ENCODE measurements at regions not wholly inside any gene's neighbourhood (a gene's known extent, or its start where the extent isn't known, plus 50 kb on each side); places are given as distances from the start of the nearest gene placed in this dataset.

DNA sequence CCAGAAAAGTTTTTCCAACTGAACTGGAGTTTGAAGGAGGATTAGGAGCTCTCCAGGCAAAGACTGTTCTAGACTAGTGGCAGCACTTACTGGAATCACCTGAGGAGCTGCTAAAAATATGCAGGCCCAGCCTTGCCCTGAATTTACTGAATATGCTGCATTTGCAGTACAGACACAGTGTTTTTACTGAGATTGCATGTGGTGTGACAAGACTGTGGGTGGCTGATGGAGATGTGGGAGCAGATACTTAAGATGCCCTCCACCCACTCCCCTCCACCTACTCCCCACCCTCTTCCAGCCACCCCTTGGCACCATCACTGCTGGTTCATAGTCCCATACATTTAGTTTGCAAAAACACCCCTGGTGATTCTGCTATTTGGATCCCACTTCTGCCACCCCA is 64.1 kb upstream of the HRH2 start:
- H3K9me1 ChIP-seq (ENCODE audit: control insufficient read depth, extremely low read depth, insufficient read depth, low read length), result no peaks in the 10 kb centered on the region
- H3K79me2 ChIP-seq (ENCODE audit: control insufficient read depth, insufficient read depth, low read length), result no peaks in the 10 kb centered on the region
- DNase-seq (ENCODE audit: low read depth, low spot score) (no peak), FAIRE-seq (no peak)
- no peak overlapping the region for H3K4me2 ChIP-seq (ENCODE audit: control insufficient read depth, extremely low read depth, insufficient read depth, low read depth, low read length)
- no peaks in the 10 kb centered on the region for H3K27me3 ChIP-seq (ENCODE audit: control insufficient read depth, extremely low read depth, insufficient read depth, low read length)
- H3K4me3 ChIP-seq (ENCODE audit: control insufficient read depth in 2 of 3, extremely low read depth in 1 of 3, insufficient read depth in 2 of 3, low read depth in 1 of 3, low read length in 3 of 3), result no peak overlapping the region
- H2AFZ ChIP-seq (ENCODE audit: control insufficient read depth, low read length), result no peak overlapping the region
- H3K9me3 ChIP-seq (ENCODE audit: control insufficient read depth, low read depth, low read length), result no peaks in the 10 kb centered on the region
- H3K9ac ChIP-seq (ENCODE audit: control insufficient read depth, extremely low read depth, insufficient read depth, low read length), result no peak overlapping the region
- TF ChIP-seq EZH2 (IDR thresholded peaks at IDR 0.05; ENCODE audit: low read length), result no peak
- TF ChIP-seq, protein P1, sequence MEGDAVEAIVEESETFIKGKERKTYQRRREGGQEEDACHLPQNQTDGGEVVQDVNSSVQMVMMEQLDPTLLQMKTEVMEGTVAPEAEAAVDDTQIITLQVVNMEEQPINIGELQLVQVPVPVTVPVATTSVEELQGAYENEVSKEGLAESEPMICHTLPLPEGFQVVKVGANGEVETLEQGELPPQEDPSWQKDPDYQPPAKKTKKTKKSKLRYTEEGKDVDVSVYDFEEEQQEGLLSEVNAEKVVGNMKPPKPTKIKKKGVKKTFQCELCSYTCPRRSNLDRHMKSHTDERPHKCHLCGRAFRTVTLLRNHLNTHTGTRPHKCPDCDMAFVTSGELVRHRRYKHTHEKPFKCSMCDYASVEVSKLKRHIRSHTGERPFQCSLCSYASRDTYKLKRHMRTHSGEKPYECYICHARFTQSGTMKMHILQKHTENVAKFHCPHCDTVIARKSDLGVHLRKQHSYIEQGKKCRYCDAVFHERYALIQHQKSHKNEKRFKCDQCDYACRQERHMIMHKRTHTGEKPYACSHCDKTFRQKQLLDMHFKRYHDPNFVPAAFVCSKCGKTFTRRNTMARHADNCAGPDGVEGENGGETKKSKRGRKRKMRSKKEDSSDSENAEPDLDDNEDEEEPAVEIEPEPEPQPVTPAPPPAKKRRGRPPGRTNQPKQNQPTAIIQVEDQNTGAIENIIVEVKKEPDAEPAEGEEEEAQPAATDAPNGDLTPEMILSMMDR (optimal IDR thresholded peaks at IDR 0.05 in 1 of 3, IDR thresholded peaks at IDR 0.05 in 1 of 3, conservative IDR thresholded peaks at IDR 0.05 in 1 of 3; ENCODE audit: extremely low read depth in 1 of 3, insufficient read depth in 2 of 3, low read length in 3 of 3), result no peak
- no peaks in the 10 kb centered on the region for H4K20me1 ChIP-seq (ENCODE audit: control insufficient read depth, extremely low read depth, insufficient read depth, low read length)
- dilution Hi-C loops (cut with MboI; ENCODE audit: extremely low pct_ligation_motif_present, low sequenced_read_pairs), result no loop called here
- H3K27ac ChIP-seq (ENCODE audit: control insufficient read depth, insufficient read depth, low read length), result no peak overlapping the region
- H3K36me3 ChIP-seq (ENCODE audit: control insufficient read depth in 2 of 2, extremely low read depth in 1 of 2, insufficient read depth in 2 of 2, low read length in 2 of 2), result no peaks in the 10 kb centered on the region
- peaks cover 13% of the 10 kb centered on the region for H3K4me1 ChIP-seq (ENCODE audit: control insufficient read depth, extremely low read depth, insufficient read depth, low read length)

DNA sequence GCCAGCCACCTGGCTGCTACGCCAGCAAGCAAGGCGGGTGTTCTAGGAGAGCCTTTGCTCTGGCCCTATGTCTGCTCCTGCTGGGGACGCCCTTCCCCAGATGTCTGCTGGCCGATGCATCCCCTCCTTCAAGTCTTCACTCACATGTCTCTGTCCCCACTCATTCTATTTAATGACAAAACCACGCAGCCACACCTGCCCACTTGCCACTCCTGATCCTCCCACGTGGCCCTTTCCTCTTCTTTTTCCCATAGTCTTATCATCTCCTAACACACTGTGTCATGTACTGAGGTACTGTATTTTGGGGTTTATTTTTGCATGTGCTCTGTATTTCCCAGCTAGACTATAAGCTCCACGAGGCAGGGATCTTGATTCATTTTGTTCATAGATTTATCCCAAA is 62.0 kb upstream of the HRH2 start:
- Histone ChIP-seq H3K4me3 (ENCODE audit: control insufficient read depth in 2 of 3, extremely low read depth in 1 of 3, insufficient read depth in 2 of 3, low read depth in 1 of 3, low read length in 3 of 3) (no peak overlapping the region), H3K9ac (ENCODE audit: control insufficient read depth, extremely low read depth, insufficient read depth, low read length) (no peak overlapping the region), H3K27ac (ENCODE audit: control insufficient read depth, insufficient read depth, low read length) (no peak overlapping the region), H3K4me1 (ENCODE audit: control insufficient read depth, extremely low read depth, insufficient read depth, low read length) (peaks cover 4% of the 10 kb centered on the region), H3K4me2 (ENCODE audit: control insufficient read depth, extremely low read depth, insufficient read depth, low read depth, low read length) (no peak overlapping the region), H3K36me3 (ENCODE audit: control insufficient read depth in 2 of 2, extremely low read depth in 1 of 2, insufficient read depth in 2 of 2, low read length in 2 of 2) (no peaks in the 10 kb centered on the region), H3K9me3 (ENCODE audit: control insufficient read depth, low read depth, low read length) (no peaks in the 10 kb centered on the region), H4K20me1 (ENCODE audit: control insufficient read depth, extremely low read depth, insufficient read depth, low read length) (no peaks in the 10 kb centered on the region), H3K27me3 (ENCODE audit: control insufficient read depth, extremely low read depth, insufficient read depth, low read length) (no peaks in the 10 kb centered on the region), H3K79me2 (ENCODE audit: control insufficient read depth, insufficient read depth, low read length) (no peaks in the 10 kb centered on the region), H2AFZ (ENCODE audit: control insufficient read depth, low read length) (no peak overlapping the region), H3K9me1 (ENCODE audit: control insufficient read depth, extremely low read depth, insufficient read depth, low read length) (no peaks in the 10 kb centered on the region)
- no peak for TF ChIP-seq EZH2 (IDR thresholded peaks at IDR 0.05; ENCODE audit: low read length)
- TF ChIP-seq, protein P1 (optimal IDR thresholded peaks at IDR 0.05 in 1 of 3, IDR thresholded peaks at IDR 0.05 in 1 of 3, conservative IDR thresholded peaks at IDR 0.05 in 1 of 3; ENCODE audit: extremely low read depth in 1 of 3, insufficient read depth in 2 of 3, low read length in 3 of 3), result no peak
- dilution Hi-C loops (cut with MboI; ENCODE audit: extremely low pct_ligation_motif_present, low sequenced_read_pairs), result no loop called here
- DNase-seq (ENCODE audit: low read depth, low spot score) (no peak), FAIRE-seq (no peak)

All from keratinocyte (primary cell).